ENCODE measurements at regions not wholly inside any gene's neighbourhood (a gene's known extent, or its start where the extent isn't known, plus 50 kb on each side); places are given as distances from the start of the nearest gene placed in this dataset.

DNA sequence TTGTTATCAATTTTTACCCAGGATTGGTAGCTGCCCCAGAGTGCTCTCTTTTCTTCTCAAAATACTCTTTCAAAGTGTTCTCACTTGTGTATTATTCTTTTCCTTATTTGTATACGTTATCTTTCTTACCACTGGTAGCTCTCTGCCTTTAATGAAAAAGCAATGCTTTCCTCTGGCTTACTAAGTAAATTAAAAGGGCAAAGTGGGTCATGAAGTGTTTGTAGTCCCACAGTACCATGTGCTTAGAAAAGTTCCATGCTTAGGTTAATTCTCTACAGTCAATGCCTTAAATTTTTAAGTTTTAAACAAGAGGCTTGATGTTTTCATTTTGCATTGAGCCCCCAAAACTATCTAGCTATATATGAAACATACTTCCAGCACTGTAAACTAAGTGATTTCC lies 300.2 kb downstream of the ASXL3 start:
- no peak for TF ChIP-seq EZH2 (IDR thresholded peaks at IDR 0.05; ENCODE audit: borderline replicate concordance, low read length)
- TF ChIP-seq, protein P1, sequence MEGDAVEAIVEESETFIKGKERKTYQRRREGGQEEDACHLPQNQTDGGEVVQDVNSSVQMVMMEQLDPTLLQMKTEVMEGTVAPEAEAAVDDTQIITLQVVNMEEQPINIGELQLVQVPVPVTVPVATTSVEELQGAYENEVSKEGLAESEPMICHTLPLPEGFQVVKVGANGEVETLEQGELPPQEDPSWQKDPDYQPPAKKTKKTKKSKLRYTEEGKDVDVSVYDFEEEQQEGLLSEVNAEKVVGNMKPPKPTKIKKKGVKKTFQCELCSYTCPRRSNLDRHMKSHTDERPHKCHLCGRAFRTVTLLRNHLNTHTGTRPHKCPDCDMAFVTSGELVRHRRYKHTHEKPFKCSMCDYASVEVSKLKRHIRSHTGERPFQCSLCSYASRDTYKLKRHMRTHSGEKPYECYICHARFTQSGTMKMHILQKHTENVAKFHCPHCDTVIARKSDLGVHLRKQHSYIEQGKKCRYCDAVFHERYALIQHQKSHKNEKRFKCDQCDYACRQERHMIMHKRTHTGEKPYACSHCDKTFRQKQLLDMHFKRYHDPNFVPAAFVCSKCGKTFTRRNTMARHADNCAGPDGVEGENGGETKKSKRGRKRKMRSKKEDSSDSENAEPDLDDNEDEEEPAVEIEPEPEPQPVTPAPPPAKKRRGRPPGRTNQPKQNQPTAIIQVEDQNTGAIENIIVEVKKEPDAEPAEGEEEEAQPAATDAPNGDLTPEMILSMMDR (conservative IDR thresholded peaks at IDR 0.05 in 1 of 2, IDR thresholded peaks at IDR 0.05 in 1 of 2; ENCODE audit: extremely low read depth in 1 of 2, insufficient read depth in 1 of 2, low read depth in 1 of 2, low read length in 2 of 2) = no peak

All from mammary epithelial cell (primary cell).